ENCODE measurements at regions not wholly inside any gene's neighbourhood (a gene's known extent, or its start where the extent isn't known, plus 50 kb on each side); places are given as distances from the start of the nearest gene placed in this dataset.

DNA sequence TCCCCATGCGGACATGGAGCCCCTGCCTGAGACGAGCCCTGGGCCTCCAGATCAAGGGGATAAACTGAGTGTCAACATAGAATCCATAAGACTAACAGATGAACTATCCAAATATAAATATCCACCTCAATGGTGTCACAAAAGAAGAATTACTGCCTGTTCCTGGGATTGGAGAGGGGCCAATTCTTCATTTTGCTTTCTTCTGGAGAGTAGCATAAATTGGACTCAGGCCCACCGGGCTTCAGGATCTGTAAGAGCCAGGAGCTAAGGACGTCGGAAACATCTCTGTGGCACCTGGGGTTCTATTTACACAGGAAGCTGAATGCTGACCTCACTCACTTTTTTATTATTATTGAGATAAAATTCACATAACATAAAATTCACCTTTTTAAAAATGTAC is 408.2 kb upstream of the CCDC196 start:
- peak; percentile 79 for DNase-seq

DNA sequence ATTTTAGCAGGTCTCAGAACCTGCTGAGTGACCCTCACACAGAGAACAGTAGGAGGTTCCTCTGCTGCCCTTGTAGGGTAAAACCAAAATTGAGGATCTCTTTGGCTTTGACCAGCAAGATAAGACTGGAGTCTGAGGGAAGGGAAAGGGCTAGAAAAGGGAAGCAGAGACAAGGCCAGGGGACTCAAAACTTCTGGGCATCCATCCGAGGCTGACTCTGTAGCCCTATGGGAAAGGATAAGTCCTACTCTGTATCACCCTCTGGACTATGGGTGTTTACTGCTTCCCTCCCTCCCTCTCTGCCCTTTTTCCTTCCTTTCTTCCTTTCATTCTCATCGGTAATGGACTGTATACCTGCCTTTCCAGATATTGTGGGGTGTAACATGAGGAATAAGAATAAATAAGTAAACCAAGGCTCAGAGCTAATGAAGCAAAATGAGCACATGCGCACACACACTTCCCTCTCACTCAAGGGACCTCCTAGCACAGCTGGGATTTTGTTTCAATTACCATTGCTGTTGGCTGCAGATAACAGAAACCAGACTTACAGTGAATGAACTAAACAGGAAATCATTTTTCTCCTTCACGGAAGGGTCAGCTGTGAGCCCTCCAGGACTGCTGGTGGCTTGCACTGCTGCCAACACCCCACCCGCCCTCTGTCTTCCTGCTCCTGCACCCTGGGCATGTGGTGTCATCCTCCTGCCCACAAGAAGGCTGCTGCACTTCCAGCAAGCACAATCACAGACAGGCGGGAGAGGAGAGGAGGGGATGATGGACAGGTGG is 404.4 kb upstream of the CCDC196 start:
- DNase-seq: no peak

DNA sequence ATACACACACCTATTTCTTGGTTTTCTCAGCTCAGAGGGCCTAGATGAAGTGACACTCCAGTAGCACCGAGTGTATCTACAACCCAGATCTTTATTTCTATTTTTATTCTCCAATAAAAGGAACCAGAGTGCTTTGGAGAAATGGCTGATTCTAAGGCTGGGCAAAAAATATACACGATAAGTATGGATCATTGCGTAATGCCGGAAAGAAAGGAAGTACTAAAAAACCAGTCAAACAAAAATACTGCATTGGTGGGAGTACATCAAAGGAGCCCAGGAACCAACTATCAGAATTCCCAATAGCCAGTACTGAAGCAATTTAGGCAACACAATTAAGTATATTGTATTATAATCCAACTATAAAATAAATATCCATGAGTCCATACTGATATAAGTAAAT is 400.9 kb upstream of the CCDC196 start:
- no peak for DNase-seq

DNA sequence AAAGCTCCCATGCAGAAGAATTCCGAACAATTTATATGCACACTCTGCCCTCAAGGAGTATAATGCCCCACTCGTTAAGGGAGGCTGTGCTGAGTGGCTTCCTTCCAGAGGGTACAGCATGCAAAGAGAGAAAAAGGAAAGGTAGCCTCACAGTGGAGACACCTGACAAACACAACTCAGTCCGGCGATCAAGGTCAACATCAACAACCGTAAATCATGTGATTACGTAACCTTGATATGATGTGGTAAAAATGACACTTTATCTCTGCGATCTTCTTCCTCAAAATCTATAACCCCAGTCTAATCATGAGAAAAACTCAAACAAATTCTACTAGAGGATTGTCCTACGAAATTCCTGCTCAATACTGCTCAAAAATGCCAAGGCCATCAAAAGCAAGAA is 400.5 kb upstream of the CCDC196 start:
- DNase-seq: no peak

DNA sequence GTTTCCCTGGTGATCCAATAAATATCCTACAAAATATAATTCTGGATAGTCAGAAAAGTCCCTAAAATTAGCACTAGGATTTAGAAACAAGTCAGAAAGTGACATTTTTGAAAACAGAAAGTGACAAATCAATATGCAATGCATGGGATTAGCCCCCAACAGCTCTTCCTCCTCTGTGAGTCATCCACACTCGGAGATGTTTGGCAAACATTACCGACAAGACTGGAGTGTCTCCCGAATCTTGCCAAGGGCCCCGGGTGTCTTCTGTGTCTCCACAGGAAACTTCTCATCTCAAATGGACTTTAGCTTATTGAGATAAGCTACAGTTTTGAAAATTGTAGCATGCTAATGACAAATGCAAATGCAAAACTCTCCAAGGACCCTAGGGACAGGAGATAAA is 398.9 kb upstream of the CCDC196 start:
- no peak for DNase-seq

DNA sequence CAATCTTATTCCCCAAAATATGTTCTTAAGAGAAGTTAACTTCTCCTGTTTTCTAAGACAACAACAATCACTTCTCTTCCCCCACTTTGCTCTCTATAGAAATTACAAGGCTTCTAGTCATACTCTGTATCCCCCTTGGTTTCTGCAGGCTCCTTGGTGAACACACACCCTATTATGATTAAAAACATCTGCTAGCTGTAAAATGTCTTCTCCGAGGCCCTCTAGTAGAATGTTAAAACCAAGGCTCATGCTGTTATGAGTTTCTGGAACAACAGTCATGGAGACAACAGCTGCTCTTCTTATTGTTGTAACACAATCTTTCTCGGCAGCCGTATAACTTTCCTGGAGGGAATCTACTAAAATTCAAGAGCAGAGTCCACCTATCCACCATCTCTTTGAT is 397.5 kb upstream of the CCDC196 start:
- DNase-seq: no peak

DNA sequence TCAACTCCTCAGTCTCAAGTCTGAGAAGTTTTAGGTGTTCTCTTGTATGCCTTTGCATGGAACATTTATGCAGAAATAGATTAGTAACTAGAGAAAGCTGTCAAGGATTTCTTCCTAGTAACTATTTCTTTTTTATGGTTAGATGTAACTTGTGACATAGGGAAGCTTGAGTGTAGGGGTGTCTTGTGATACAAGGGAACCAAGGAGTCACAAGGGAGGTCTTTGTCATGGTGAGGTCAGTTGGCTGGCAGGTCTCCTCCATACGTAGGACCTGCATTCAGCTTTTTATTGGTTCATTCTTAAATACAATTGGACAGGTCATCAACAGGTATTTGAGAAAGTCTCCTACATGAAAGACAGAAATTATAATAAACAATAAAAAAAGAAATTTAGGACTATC is 394.0 kb upstream of the CCDC196 start:
- no peak for DNase-seq

DNA sequence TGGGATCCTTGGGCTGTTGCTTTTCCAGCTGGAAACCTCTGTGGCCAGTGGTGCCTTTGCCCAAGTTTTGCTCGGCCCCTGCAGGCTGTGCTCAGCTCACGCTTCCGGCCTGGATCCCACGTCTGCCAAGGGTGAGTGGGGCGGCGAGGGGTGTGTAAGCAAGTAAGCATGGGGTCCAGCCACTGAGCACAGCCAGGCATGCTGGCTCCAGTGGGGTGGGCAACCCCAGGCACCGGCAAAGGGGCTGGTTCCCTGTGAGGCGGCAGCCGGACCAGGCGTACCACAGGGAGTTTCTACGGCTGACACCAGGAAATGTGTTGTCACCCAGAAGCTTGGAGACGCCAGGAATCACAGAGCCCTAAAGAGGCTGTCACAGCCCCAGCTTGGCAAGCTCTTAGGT is 393.4 kb upstream of the CCDC196 start:
- DNase-seq: no peak

DNA sequence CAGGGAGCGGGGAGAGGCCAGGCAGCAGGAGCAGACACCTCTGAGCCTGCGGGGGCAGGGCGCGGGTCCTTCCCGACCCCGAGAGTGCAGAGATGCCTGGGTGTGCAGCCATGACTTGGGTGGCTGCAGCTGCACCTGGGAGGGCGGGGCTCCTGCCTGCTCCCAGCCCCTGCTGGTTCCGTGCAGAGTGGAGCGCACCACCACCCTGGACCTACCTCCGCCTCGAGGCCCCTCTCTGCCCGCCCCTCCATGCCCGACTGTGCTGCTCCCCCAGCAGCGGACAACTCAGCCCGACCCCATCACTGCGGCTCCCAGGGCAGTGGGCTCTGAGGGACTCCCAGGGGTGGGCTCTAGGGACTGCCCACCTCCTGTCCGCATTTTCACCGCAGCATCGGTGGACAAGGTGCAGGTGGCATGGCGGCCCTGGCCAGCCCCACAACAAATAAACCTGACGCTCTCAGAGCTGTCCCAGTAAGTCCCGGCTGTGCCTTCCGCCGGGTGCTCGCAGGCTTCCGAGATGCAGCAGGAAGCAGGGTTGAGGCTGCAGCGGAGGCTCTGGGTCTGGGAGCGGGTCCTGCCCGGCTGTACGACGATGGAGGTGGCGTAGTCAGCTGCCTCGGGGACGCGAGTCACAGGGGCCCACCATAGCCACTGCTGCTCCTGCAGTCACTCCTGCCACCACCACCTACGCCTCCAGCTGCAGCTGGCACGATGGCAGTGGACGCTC is 392.0 kb upstream of the CCDC196 start:
- no peak for DNase-seq

DNA sequence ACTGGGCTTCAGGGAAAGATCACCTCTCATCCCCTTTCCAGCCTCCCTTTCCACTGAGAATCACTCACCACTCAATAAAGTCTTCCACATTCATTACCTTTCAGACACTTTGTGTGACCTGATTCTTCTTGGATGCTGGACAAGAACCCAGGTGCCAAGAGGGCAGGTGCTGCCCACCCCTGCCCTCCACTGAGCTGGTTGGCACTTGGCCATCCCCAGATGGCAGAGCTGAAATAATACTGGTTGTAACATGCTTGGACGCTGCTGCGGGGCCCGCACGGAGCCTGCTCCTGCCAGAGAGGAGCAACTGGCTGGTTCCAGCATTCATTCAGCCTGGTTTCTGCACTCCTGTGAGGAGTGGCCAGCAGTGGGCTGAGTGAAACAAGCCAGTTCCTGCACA is 386.7 kb upstream of the CCDC196 start:
- DNase-seq: peak; percentile 11

DNA sequence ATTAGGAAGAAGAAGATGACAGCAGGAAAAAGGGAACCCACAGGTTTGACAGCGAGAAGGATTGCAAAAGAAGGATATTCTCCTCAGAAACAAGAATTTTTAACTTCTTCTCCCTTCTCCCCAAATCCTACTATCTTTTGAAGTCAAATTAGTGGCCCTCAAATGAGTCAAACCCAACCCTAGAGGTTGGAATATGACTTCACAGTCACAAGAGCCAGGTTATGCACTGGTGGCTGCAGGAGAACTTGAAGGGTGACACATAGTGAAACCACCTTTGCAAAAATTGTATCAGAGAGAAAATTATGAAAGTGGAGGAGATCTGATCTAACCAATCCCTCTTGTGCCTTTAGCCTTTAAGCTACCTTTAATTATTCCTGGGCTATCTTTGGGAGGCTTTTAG is 386.2 kb upstream of the CCDC196 start:
- DNase-seq: no peak

DNA sequence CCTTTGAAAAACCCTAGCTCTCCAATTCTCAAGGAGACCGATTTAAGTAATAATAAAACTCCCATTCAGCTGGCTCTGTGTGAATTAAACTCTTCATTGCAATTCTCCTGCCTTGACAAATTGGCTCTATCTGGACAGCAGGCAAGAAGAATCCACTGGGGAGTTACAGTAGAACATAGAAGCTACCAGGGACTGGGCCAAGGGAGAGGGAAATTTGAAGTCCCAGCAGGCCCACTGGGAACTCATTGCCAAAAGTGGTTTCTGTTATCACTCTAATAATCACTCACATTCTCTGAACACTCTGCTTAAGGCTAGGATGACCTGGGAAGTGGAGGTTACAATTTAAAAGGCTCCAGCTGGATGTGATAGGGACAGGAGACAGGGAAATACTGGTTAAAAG is 384.5 kb upstream of the CCDC196 start:
- DNase-seq: no peak

DNA sequence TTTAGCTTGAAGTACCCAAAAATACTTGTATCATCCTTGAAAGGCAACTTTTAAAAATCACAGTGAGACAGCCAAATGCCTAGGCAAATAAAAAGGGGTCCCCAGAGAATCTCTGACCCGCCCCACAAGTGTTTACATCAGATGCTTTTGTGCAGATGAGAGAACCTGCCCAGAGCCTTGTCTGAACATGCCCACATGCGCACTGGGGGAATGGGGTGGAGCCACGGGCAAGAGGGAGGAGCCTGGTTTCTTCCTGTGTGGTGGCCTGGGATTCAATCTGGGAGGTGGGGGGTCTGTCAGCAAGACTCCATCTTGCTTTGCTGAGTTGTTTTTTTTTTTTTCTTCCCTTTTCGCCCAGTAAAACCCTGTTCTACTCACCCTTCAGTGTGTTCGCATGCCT is 381.7 kb upstream of the CCDC196 start:
- DNase-seq: peak; percentile 40

DNA sequence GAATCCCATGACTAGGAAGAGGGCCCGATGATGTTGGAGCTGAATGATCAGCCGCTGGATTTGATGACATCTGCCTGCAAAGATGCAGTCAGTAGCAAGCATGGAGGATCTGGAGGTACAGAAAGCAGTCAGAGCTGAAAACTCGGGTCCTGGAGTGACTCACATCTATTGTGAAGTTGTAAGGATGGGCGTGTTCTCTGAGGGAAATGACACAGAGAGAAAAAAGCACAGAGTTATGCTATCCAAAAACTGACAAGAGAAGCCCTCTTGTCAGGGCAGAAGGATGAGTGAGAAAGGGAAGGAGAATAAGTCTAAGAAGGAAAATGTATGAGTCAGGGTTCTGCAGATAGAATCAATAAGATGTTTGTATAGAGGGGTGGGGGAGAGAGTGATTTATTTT is 380.4 kb upstream of the CCDC196 start:
- no peak for DNase-seq

DNA sequence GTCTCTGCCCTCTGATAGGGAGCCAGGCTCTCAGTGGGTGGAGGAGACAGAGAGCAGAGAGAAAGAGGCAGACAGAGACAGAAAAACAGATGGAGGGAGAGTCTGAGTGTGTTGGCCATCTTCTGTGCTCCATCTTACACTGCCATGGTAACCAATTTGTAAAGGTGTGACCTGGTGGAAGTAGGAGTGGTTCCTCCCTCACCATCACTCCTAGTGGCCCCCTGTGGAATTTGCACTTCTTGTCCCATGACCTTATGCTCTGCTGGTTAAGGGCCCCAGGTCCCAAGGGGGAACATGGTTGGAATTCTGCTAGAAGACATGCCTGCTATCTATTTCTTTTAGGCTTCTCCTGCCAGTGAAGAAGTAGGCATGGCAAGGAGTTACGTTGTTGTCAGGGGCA is 376.7 kb upstream of the CCDC196 start:
- no peak for DNase-seq

DNA sequence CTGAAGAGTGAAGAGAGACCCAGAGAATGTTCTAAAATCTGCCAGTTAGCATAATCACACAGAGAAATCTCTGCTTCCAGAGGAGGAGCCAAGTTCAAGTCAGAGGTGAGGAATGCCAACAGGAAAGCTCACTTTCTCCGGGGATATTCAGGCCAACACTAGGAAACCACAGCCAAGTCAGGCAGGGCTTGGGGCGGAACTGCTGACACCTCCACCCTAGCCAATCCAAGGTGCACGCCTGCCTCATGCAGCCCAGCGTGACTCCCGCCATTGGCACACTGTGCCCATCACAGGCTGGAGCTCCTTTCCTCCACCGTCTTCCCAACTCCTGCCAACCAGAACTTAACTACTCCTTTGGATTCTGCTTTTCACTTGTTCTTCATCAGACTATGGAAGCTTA is 374.3 kb upstream of the CCDC196 start:
- DNase-seq: no peak

DNA sequence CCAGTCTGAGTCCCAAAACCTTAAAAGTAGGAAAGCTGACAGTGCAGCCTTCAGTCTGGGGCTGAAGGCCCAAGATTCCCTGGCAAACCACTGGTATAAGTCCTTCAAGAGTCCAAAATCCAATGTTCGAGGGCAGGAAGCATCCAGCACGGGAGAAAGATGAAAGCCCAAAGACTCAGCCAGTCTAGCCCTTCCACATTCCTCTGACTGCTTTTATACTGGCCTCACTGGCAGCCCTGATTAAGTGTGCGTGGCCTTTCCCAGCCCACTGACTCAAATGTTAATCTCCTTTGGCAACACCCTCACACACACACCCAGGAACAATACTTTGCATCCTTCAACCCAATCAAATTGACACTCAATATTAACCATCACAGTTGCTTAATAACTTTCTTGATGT is 372.1 kb upstream of the CCDC196 start:
- DNase-seq: no peak

DNA sequence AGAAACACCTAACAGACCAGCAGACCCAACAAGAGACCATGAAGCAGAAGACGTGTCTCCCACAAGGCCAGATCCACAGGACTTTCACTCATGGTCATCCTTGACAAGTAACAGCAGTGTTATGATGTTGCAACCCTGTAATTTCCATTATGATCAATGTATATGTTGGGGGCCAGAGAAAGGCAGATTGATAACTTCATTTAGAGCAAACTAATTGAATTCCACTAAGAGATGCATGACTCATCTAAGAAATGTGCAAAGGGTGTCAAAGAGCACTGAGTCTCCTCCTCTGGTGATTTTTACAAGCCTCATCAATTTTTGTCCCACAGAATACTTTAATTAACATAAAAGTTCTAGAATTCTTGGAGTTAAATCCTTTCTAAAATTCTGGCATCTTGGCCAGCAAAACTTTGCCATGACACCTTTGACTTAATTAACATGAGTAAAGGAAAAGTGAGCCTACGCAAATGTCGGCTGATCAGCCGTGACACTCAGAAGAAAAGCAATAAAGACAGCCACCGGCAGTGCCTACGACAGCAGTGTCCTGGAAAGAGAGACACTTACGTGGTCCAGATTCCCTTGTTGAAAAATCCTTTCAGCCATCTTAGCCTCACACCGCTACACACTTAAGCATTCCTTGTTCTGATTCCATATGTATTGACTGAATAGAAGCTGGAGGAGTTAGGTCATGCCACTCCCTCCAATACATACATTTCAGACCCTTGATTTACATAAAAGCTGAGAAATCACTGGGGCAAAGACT is 370.2 kb upstream of the CCDC196 start:
- no peak for DNase-seq

DNA sequence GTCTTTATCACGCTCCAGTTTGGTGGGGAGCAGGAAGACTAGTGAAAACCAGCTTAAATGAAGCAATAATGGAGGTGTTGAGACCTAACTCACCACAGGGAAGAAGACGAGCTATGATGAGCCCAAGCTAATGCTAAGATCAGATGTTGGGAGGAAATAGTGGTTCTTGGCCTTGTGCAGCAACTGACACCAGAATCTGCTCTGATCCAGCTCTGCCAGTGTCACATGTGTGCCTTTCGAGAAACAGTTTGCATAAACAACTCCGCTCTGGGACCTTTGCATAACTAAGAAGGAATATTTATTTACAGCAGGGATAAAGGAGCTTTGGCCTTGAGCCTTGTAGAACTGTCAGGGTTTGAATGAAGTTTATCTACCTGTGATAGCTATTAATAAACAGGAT is 369.4 kb upstream of the CCDC196 start:
- no peak for DNase-seq

DNA sequence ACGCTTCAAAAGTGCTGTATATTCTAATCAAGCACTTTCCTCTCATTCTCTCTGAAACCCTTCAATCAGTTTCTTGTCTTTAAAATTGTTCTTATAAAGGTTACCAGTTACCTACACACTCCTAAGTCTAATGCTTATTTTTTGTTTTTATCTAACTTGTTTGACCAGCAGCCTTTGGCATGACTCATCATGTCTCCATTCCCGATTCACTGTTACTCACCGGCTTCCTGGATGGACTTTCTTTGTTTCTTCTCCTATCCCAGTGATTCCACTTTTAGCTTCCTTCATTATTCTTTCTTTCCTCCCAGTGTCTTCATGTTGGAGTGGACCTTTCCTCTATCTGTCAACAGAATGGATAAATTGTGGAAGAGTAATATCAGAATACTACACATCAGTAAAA is 368.6 kb upstream of the CCDC196 start:
- no peak for DNase-seq

DNA sequence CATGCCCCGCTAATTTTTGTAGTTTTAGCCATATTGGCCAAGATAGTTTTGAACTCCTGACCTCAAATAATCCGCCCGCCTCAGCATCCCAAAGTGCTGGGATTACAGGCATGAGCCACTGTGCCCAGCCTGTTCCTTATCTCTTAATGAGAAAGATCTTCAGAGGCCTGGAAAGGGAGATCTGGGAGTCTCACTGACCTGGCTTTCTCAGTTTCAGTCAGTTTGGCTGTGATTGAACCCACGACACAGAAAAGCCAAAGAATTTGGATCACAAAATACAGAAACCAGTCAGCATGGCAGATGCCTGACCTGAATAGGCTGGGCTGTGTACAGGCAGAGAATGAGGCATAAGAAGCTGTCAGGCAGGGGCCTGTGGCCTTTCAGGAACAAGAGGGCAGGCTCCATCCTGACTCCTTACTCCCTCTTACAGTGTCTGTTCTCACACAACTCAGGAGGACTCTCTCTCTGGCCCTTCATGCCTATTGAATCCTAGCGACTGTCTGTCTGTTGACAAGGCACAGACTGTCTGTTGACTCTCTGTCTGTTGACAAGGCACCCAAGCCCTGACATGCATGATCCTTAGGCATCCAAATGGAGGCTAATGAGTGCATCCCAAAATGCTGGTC is 366.5 kb upstream of the CCDC196 start:
- no peak for DNase-seq

DNA sequence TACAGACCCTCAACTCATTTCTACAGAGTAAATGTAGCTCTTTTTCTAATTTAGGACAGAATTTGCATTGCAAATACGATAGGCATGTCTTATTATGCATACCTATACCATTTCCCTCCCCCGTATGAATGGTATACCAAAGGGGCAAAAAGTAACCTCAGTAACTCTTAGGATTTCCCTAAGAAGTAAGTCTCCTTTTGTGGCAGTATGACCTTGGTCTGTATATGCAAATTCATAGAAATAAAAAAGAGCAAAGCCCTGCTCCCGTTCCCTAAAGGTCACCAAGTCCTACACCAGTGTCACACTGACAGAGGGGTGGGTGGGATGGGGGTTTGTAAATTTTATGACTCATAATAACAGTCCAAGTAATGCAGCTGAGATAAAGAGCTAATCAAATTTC is 365.8 kb upstream of the CCDC196 start:
- DNase-seq: no peak

DNA sequence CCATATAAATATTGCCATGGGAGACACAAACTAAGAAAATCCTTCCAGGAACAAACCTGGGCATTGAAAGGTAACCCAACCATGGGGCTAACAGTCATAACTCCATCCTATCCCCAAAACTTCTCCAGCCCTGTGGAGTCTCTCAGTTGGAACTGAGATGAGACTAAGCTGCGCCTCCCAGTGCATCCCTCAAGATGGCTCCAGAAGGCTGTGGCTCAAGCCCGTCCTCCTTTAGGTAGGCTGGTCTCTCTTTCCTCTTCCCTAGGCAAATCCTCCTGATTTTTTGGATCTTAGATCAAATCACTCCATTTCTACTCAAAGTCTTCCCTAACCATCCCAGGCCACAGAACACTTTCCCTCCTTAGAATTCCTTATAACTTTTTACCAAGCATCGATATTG is 364.3 kb upstream of the CCDC196 start:
- no peak for DNase-seq

DNA sequence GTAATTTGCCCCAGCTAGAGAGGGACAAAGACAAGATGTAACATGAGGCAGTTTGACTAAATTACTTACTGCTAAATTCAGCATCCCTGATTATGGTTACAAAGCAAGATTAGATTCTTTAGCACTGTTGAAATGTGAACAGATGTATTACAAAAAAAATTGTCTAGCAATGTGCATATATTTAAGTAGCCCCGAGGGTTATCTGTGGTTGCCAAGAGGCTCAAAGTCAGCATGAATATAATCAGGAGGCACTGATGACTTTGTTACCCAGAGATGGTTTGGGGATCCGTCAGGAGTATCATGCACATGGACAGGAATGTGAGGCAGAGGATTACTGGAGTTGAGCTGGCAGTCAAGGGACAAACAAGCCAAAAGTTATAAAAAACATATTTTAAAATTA is 356.9 kb upstream of the CCDC196 start:
- no peak for DNase-seq

All from NCI-H345 (cell line).